Kidney epithelial cell (primary cell): ENCODE measurements at regions not wholly inside any gene's neighbourhood (a gene's known extent, or its start where the extent isn't known, plus 50 kb on each side); places are given as distances from the start of the nearest gene placed in this dataset.
A peak's percentile ranks its signal among the peaks of the same experiment; 100 is the strongest.
"Not testable (repeated sequence)": the region's sequence is repeated elsewhere in the genome, so short reads cannot be mapped to it uniquely, and the experiment has no call there.

Experiments used
- DNase-seq: peaks from one replicate; pipeline ENCODE4 v3.0.0-alpha.2; 2010; ENCODE audit warnings: low read depth
- H3K27me3 ChIP-seq: 2 replicates; pipeline ENCODE4 v1.6.0; 2011; ENCODE audit warnings: low read length; ENCODE audit not compliant: control insufficient read depth, insufficient read depth
- H3K36me3 ChIP-seq: 2 replicates; pipeline ENCODE4 v1.5.1; 2011; ENCODE audit warnings: low read length; ENCODE audit not compliant: control insufficient read depth, insufficient read depth
- H3K4me3 ChIP-seq: 2 replicates; pipeline ENCODE4 v1.5.1; 2011; ENCODE audit warnings: low read depth, mild to moderate bottlenecking, control low read depth, low read length
- CTCF ChIP-seq: IDR thresholded peaks from 2 replicates; pipeline ENCODE4 v1.5.1; 2011; ENCODE audit warnings: mild to moderate bottlenecking, moderate library complexity, low read length, control low read depth, inconsistent platforms; ENCODE audit not compliant: insufficient read depth, poor library complexity, severe bottlenecking

- not testable (repeated sequence) for H3K27me3 ChIP-seq, DNase-seq, H3K4me3 ChIP-seq, H3K36me3 ChIP-seq
These were observed 118.3 kb downstream of the LRRC37A3 start for GRCh38 chr17:64800987-64801386.

GRCh38 chr17:64800361-64800895, 118.8 kb downstream of the LRRC37A3 start:
- not testable (repeated sequence) for H3K4me3 ChIP-seq

GRCh38 chr17:64799543-64800188, 119.6 kb downstream of the LRRC37A3 start:
- H3K4me3 ChIP-seq, H3K27me3 ChIP-seq, DNase-seq, H3K36me3 ChIP-seq: not testable (repeated sequence)

More at GRCh38 chr17:64800361-64800895, 118.8 kb downstream of the LRRC37A3 start:
- not testable (repeated sequence) for DNase-seq, H3K27me3 ChIP-seq, H3K36me3 ChIP-seq

- not testable (repeated sequence) for DNase-seq, H3K4me3 ChIP-seq
These were observed 120.3 kb downstream of the LRRC37A3 start for GRCh38 chr17:64798961-64799360.

GRCh38 chr17:64798489-64798790, 120.8 kb downstream of the LRRC37A3 start:
- DNase-seq, H3K27me3 ChIP-seq, H3K4me3 ChIP-seq, H3K36me3 ChIP-seq: not testable (repeated sequence)

More at GRCh38 chr17:64798961-64799360, 120.3 kb downstream of the LRRC37A3 start:
- not testable (repeated sequence) for H3K27me3 ChIP-seq, H3K36me3 ChIP-seq

GRCh38 chr17:64797746-64798488, 121.4 kb downstream of the LRRC37A3 start:
- not testable (repeated sequence) for H3K36me3 ChIP-seq, H3K27me3 ChIP-seq, H3K4me3 ChIP-seq, DNase-seq
- peak; percentile 4 for TF ChIP-seq CTCF

GRCh38 chr17:64795342-64795741, 123.9 kb downstream of the LRRC37A3 start:
- not testable (repeated sequence) for H3K36me3 ChIP-seq, H3K27me3 ChIP-seq, DNase-seq, H3K4me3 ChIP-seq

- not testable (repeated sequence) for H3K27me3 ChIP-seq, H3K36me3 ChIP-seq, DNase-seq, H3K4me3 ChIP-seq
These were observed 124.6 kb downstream of the LRRC37A3 start for GRCh38 chr17:64794548-64795274.

GRCh38 chr17:64794113-64794512, 125.2 kb downstream of the LRRC37A3 start:
- H3K4me3 ChIP-seq, DNase-seq, H3K36me3 ChIP-seq: not testable (repeated sequence)

GRCh38 chr17:64792793-64793575, 126.3 kb downstream of the LRRC37A3 start:
- H3K4me3 ChIP-seq, H3K36me3 ChIP-seq, H3K27me3 ChIP-seq: not testable (repeated sequence)
- peak; percentile 41 for DNase-seq

More at GRCh38 chr17:64794113-64794512, 125.2 kb downstream of the LRRC37A3 start:
- not testable (repeated sequence) for H3K27me3 ChIP-seq

GRCh38 chr17:64792276-64792675, 127.0 kb downstream of the LRRC37A3 start:
- DNase-seq, H3K36me3 ChIP-seq: not testable (repeated sequence)

GRCh38 chr17:64791691-64792090, 127.6 kb downstream of the LRRC37A3 start:
- not testable (repeated sequence) for H3K4me3 ChIP-seq, H3K36me3 ChIP-seq, DNase-seq, H3K27me3 ChIP-seq

More at GRCh38 chr17:64792276-64792675, 127.0 kb downstream of the LRRC37A3 start:
- H3K4me3 ChIP-seq, H3K27me3 ChIP-seq: not testable (repeated sequence)

GRCh38 chr17:64791226-64791625, 128.1 kb downstream of the LRRC37A3 start:
- H3K27me3 ChIP-seq, H3K36me3 ChIP-seq, DNase-seq, H3K4me3 ChIP-seq: not testable (repeated sequence)
